ENCODE measurements at regions not wholly inside any gene's neighbourhood (a gene's known extent, or its start where the extent isn't known, plus 50 kb on each side); places are given as distances from the start of the nearest gene placed in this dataset.

DNA sequence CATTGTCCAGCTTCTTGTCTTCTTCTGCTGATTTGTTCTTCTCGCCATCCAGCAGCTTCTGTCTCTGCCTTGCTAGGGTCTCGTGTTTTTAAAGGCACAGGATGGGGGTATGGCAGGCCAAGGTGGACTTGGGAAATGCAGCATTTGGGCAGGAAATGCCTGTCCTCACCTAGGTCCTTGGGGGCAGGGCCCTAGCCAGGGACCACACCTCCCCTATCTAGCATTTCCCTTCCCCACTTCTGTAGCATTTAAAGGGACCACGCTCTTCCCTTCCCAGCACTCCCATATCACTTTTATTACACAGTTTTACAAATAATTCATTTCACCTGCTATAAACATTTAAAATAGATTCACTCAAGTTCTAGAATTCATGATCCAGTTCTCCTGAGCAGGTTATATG, 315.4 kb upstream of the LMCD1 start:
- peaks cover 4% of the 10 kb centered on the region for H3K9me3 ChIP-seq (ENCODE audit: control insufficient read depth, low read depth, low read length)
- no peaks in the 10 kb centered on the region for H3K27me3 ChIP-seq (ENCODE audit: control insufficient read depth, insufficient read depth, low read length)
- no peaks in the 10 kb centered on the region for H3K36me3 ChIP-seq (ENCODE audit: control insufficient read depth, insufficient read depth, low read length)
- no peak for DNase-seq
- H3K4me3 ChIP-seq (ENCODE audit: low read length), result no peak overlapping the region
- 100% methylated on average over 1 of the region's 3 CpGs for WGBS (ENCODE audit: insufficient coverage, low lambda C conversion rate)
- no peaks in the 10 kb centered on the region for H3K4me1 ChIP-seq (ENCODE audit: control insufficient read depth, insufficient read depth, low read length)
- H3K27ac ChIP-seq (ENCODE audit: low read length), result no peak overlapping the region

DNA sequence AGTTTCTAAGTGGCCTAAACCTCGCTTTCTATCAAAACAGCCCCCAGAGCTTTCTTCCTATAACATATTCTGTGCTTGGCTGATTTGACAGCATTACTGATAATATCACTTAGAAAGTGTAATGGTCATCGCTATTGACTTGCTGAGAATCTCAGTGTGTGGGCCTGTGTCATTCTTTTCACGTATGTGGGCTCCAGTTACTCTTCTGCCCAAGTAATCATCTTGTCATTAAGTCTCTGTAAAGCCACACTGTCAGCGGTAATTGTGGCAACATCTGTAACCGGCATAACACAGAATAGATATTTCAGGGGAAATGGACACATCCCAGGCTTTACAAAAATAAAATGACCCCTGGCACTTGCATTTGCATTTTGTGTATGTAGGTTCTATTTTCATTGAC, 313.6 kb upstream of the LMCD1 start:
- H3K4me3 ChIP-seq (ENCODE audit: low read length), result no peak overlapping the region
- no peaks in the 10 kb centered on the region for H3K27me3 ChIP-seq (ENCODE audit: control insufficient read depth, insufficient read depth, low read length)
- 71% methylated on average over 4 of the region's 5 CpGs for WGBS (ENCODE audit: insufficient coverage, low lambda C conversion rate)
- no peaks in the 10 kb centered on the region for H3K4me1 ChIP-seq (ENCODE audit: control insufficient read depth, insufficient read depth, low read length)
- H3K27ac ChIP-seq (ENCODE audit: low read length), result no peak overlapping the region
- H3K36me3 ChIP-seq (ENCODE audit: control insufficient read depth, insufficient read depth, low read length), result no peaks in the 10 kb centered on the region
- DNase-seq, result no peak
- peaks cover 5% of the 10 kb centered on the region for H3K9me3 ChIP-seq (ENCODE audit: control insufficient read depth, low read depth, low read length)

DNA sequence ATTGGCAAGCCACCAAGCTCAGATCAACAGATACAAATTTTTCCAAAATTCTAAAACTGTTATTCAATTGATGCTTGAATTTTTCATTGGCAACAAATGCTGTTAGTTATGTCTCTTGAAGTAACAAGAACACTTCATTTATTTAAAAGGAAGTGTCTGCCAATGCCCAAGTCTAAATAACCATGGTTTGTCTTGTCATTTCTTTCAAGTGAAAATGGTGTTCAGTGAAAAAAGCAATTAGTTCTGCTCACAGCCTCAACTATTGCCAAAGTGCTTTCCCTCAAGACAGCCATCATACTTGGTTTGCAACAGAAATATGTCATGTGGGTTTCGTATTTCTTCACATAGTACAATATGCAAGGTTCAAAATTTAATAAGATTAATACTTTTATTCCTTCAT, 312.6 kb upstream of the LMCD1 start:
- WGBS (ENCODE audit: insufficient coverage, low lambda C conversion rate), result 86% methylated on average over 1 of the region's 1 CpG
- peaks cover 5% of the 10 kb centered on the region for H3K9me3 ChIP-seq (ENCODE audit: control insufficient read depth, low read depth, low read length)
- H3K27me3 ChIP-seq (ENCODE audit: control insufficient read depth, insufficient read depth, low read length), result no peaks in the 10 kb centered on the region
- H3K27ac ChIP-seq (ENCODE audit: low read length), result no peak overlapping the region
- no peak for DNase-seq
- no peak overlapping the region for H3K4me3 ChIP-seq (ENCODE audit: low read length)
- H3K4me1 ChIP-seq (ENCODE audit: control insufficient read depth, insufficient read depth, low read length), result no peaks in the 10 kb centered on the region
- no peaks in the 10 kb centered on the region for H3K36me3 ChIP-seq (ENCODE audit: control insufficient read depth, insufficient read depth, low read length)

GRCh38 chr3:8191406-8191805, 310.2 kb upstream of the LMCD1 start:
- Histone ChIP-seq H3K9me3 (ENCODE audit: control insufficient read depth, low read depth, low read length) (peaks cover 5% of the 10 kb centered on the region), H3K36me3 (ENCODE audit: control insufficient read depth, insufficient read depth, low read length) (no peaks in the 10 kb centered on the region), H3K27me3 (ENCODE audit: control insufficient read depth, insufficient read depth, low read length) (no peaks in the 10 kb centered on the region), H3K4me3 (ENCODE audit: low read length) (no peak overlapping the region), H3K27ac (ENCODE audit: low read length) (no peak overlapping the region), H3K4me1 (ENCODE audit: control insufficient read depth, insufficient read depth, low read length) (no peaks in the 10 kb centered on the region)
- no peak for DNase-seq
- 89% methylated on average over 1 of the region's 1 CpG for WGBS (ENCODE audit: insufficient coverage, low lambda C conversion rate)

GRCh38 chr3:8197384-8197783, 304.2 kb upstream of the LMCD1 start:
- Histone ChIP-seq H3K27ac (ENCODE audit: low read length) (no peak overlapping the region), H3K36me3 (ENCODE audit: control insufficient read depth, insufficient read depth, low read length) (no peaks in the 10 kb centered on the region), H3K9me3 (ENCODE audit: control insufficient read depth, low read depth, low read length) (no peaks in the 10 kb centered on the region), H3K27me3 (ENCODE audit: control insufficient read depth, insufficient read depth, low read length) (no peaks in the 10 kb centered on the region), H3K4me3 (ENCODE audit: low read length) (no peak overlapping the region), H3K4me1 (ENCODE audit: control insufficient read depth, insufficient read depth, low read length) (no peaks in the 10 kb centered on the region)
- no peak for DNase-seq
- no CpG with 5 or more reads among the region's 2 CpGs for WGBS (ENCODE audit: insufficient coverage, low lambda C conversion rate)

- H3K4me3 ChIP-seq (ENCODE audit: low read length), result no peak overlapping the region
- no peak for DNase-seq
- H3K27ac ChIP-seq (ENCODE audit: low read length), result no peak overlapping the region
- no peaks in the 10 kb centered on the region for H3K9me3 ChIP-seq (ENCODE audit: control insufficient read depth, low read depth, low read length)
- no CpG with 5 or more reads among the region's 4 CpGs for whole genome bisulfite sequencing (ENCODE audit: insufficient coverage, low lambda C conversion rate)
- no peaks in the 10 kb centered on the region for H3K36me3 ChIP-seq (ENCODE audit: control insufficient read depth, insufficient read depth, low read length)
- no peaks in the 10 kb centered on the region for H3K4me1 ChIP-seq (ENCODE audit: control insufficient read depth, insufficient read depth, low read length)
- H3K27me3 ChIP-seq (ENCODE audit: control insufficient read depth, insufficient read depth, low read length), result no peaks in the 10 kb centered on the region
Measured at GRCh38 chr3:8198605-8199004, 303.0 kb upstream of the LMCD1 start.

- H3K27me3 ChIP-seq (ENCODE audit: control insufficient read depth, insufficient read depth, low read length), result no peaks in the 10 kb centered on the region
- H3K9me3 ChIP-seq (ENCODE audit: control insufficient read depth, low read depth, low read length), result no peaks in the 10 kb centered on the region
- no peak for DNase-seq
- H3K4me3 ChIP-seq (ENCODE audit: low read length), result no peak overlapping the region
- H3K4me1 ChIP-seq (ENCODE audit: control insufficient read depth, insufficient read depth, low read length), result no peaks in the 10 kb centered on the region
- no CpG with 5 or more reads among the region's 3 CpGs for WGBS (ENCODE audit: insufficient coverage, low lambda C conversion rate)
- no peak overlapping the region for H3K27ac ChIP-seq (ENCODE audit: low read length)
- no peaks in the 10 kb centered on the region for H3K36me3 ChIP-seq (ENCODE audit: control insufficient read depth, insufficient read depth, low read length)
Measured at GRCh38 chr3:8200996-8201395, 300.6 kb upstream of the LMCD1 start.

DNA sequence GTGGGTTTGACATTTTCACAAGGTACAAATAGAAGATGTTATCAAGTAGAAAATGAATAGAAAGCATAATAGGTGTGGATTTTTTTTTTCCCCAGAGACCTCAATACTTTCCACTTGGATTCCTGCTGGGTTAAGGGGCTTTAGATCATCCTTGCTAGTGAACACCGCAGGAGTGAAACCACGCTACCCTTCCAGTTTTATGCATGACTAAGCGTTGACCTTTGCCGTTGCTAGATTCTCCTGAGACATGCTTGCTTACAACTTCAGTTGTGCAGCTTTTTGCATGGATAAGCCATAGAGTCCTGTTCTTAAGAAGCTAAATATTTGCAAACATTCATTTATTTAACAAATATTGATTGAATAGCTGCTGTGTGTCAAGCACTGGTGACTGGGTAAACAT, 299.7 kb upstream of the LMCD1 start:
- Histone ChIP-seq H3K9me3 (ENCODE audit: control insufficient read depth, low read depth, low read length) (no peaks in the 10 kb centered on the region), H3K27ac (ENCODE audit: low read length) (no peak overlapping the region), H3K4me3 (ENCODE audit: low read length) (no peak overlapping the region), H3K36me3 (ENCODE audit: control insufficient read depth, insufficient read depth, low read length) (no peaks in the 10 kb centered on the region), H3K27me3 (ENCODE audit: control insufficient read depth, insufficient read depth, low read length) (no peaks in the 10 kb centered on the region), H3K4me1 (ENCODE audit: control insufficient read depth, insufficient read depth, low read length) (no peaks in the 10 kb centered on the region)
- WGBS (ENCODE audit: insufficient coverage, low lambda C conversion rate), result no CpG with 5 or more reads among the region's 4 CpGs
- no peak for DNase-seq

DNA sequence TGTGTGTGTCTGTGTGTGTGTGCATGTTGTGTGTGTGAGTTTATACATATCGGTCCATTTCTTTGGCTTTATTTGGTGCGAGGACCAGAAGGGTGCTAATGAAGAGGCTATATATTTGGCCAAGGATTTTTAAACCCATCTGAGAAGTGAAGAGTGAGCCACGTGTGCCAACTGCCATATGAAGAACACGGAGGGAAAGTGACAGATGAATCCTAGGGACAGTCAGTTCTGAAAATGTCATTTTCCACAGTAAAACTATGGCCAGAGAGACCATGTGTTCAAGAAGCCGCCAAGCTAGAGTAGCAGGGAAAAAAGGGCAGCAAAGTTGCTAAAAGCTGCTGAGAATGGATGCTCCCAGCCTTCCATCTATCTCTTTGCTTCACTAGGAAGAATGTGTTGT, 297.3 kb upstream of the LMCD1 start:
- H3K27me3 ChIP-seq (ENCODE audit: control insufficient read depth, insufficient read depth, low read length), result no peaks in the 10 kb centered on the region
- H3K9me3 ChIP-seq (ENCODE audit: control insufficient read depth, low read depth, low read length), result no peaks in the 10 kb centered on the region
- DNase-seq, result no peak
- 14% methylated on average over 1 of the region's 5 CpGs for WGBS (ENCODE audit: insufficient coverage, low lambda C conversion rate)
- H3K27ac ChIP-seq (ENCODE audit: low read length), result no peak overlapping the region
- no peak overlapping the region for H3K4me3 ChIP-seq (ENCODE audit: low read length)
- no peaks in the 10 kb centered on the region for H3K36me3 ChIP-seq (ENCODE audit: control insufficient read depth, insufficient read depth, low read length)
- no peaks in the 10 kb centered on the region for H3K4me1 ChIP-seq (ENCODE audit: control insufficient read depth, insufficient read depth, low read length)

- no peaks in the 10 kb centered on the region for H3K9me3 ChIP-seq (ENCODE audit: control insufficient read depth, low read depth, low read length)
- no peaks in the 10 kb centered on the region for H3K27me3 ChIP-seq (ENCODE audit: control insufficient read depth, insufficient read depth, low read length)
- H3K36me3 ChIP-seq (ENCODE audit: control insufficient read depth, insufficient read depth, low read length), result no peaks in the 10 kb centered on the region
- H3K4me3 ChIP-seq (ENCODE audit: low read length), result no peak overlapping the region
- DNase-seq, result no peak
- H3K4me1 ChIP-seq (ENCODE audit: control insufficient read depth, insufficient read depth, low read length), result no peaks in the 10 kb centered on the region
- no peak overlapping the region for H3K27ac ChIP-seq (ENCODE audit: low read length)
- no CpG with 5 or more reads among the region's 5 CpGs for WGBS (ENCODE audit: insufficient coverage, low lambda C conversion rate)
Measured at GRCh38 chr3:8204853-8205650, 296.6 kb upstream of the LMCD1 start.

GRCh38 chr3:8205881-8206280, 295.7 kb upstream of the LMCD1 start:
- no CpG with 5 or more reads among the region's 2 CpGs for WGBS (ENCODE audit: insufficient coverage, low lambda C conversion rate)
- Histone ChIP-seq H3K4me1 (ENCODE audit: control insufficient read depth, insufficient read depth, low read length) (no peaks in the 10 kb centered on the region), H3K27me3 (ENCODE audit: control insufficient read depth, insufficient read depth, low read length) (no peaks in the 10 kb centered on the region), H3K4me3 (ENCODE audit: low read length) (no peak overlapping the region), H3K9me3 (ENCODE audit: control insufficient read depth, low read depth, low read length) (no peaks in the 10 kb centered on the region), H3K36me3 (ENCODE audit: control insufficient read depth, insufficient read depth, low read length) (no peaks in the 10 kb centered on the region), H3K27ac (ENCODE audit: low read length) (no peak overlapping the region)
- DNase-seq, result no peak

Measured in large intestine (tissue), 3 donors.